OCI-LY7 (cell line): ENCODE measurements at regions not wholly inside any gene's neighbourhood (a gene's known extent, or its start where the extent isn't known, plus 50 kb on each side); places are given as distances from the start of the nearest gene placed in this dataset.

Experiments
- BruUV-seq: library from RNA; stranded (reverse); fragments of 400-500 nt; replicated peaks from 2 replicates; lab custom pipeline; 2021; lab: Mats Ljungman, UMichigan
- CTCF ChIA-PET: fragments of 300-600 bp; sonication (Branson Sonifier 250); formaldehyde crosslinking; loops from one replicate; lab custom pipeline; 2022; ENCODE audit warnings: antibody characterized with exemption; ENCODE audit not compliant: unreplicated experiment; lab: Charles Lee
- POLR2A ChIA-PET: fragments of 300-600 bp; sonication (Branson Sonifier 250); formaldehyde crosslinking; loops from one replicate; lab custom pipeline; 2022; ENCODE audit warnings: antibody characterized with exemption; lab: Charles Lee
- DNase-seq: peaks from one replicate; pipeline ENCODE4 v3.0.0-alpha.2; 2015; ENCODE audit warnings: low spot score
- H2AFZ ChIP-seq: fragments of 200-600 bp; sonication (generic), shearing (Covaris generic); 2 replicates; pipeline ENCODE4 v1.6.1; 2014; ENCODE audit warnings: mild to moderate bottlenecking, antibody characterized with exemption, low read length, moderate library complexity
- H3K27ac ChIP-seq: fragments of 200-600 bp; sonication (generic); 2 replicates; pipeline ENCODE4 v1.5.1; 2014; ENCODE audit warnings: mixed run types, low read depth, mild to moderate bottlenecking, moderate library complexity, low read length, inconsistent platforms; ENCODE audit not compliant: poor library complexity, severe bottlenecking
- H3K36me3 ChIP-seq: fragments of 200-600 bp; sonication (generic); 2 replicates; pipeline ENCODE4 v1.6.1; 2014; ENCODE audit warnings: mild to moderate bottlenecking, antibody characterized with exemption, low read length, moderate library complexity, mixed read lengths; ENCODE audit not compliant: insufficient read depth
- H3K4me1 ChIP-seq: fragments of 200-600 bp; sonication (generic); 2 replicates; pipeline ENCODE4 v1.5.1; 2014; ENCODE audit warnings: mild to moderate bottlenecking, low read length; ENCODE audit not compliant: insufficient read depth, poor library complexity, severe bottlenecking
- H3K4me2 ChIP-seq: fragments of 200-600 bp; sonication (generic); 2 replicates; pipeline ENCODE4 v1.6.1; 2014; ENCODE audit warnings: mild to moderate bottlenecking, low read length
- H3K4me3 ChIP-seq: fragments of 200-600 bp; sonication (generic); 2 replicates; pipeline ENCODE4 v1.5.1; 2014; ENCODE audit warnings: mild to moderate bottlenecking, low read depth, low read length; ENCODE audit not compliant: poor library complexity, severe bottlenecking
- H3K79me2 ChIP-seq: fragments of 200-600 bp; sonication (generic); 2 replicates; pipeline ENCODE4 v1.6.1; 2016; ENCODE audit warnings: low read depth, mild to moderate bottlenecking, low read length, moderate library complexity, mixed read lengths; ENCODE audit not compliant: insufficient read depth
- H3K9me2 ChIP-seq: fragments of 200-600 bp; sonication (generic); 2 replicates; pipeline ENCODE4 v1.6.1; 2016; ENCODE audit warnings: mild to moderate bottlenecking, low read length, mixed read lengths; ENCODE audit not compliant: insufficient read depth
- H3K9me3 ChIP-seq: fragments of 200-600 bp; sonication (generic); 2 replicates; pipeline ENCODE4 v1.6.1; 2014; ENCODE audit warnings: mild to moderate bottlenecking, mixed run types, low read length, mixed read lengths
- H4K20me1 ChIP-seq: fragments of 200-600 bp; sonication (generic); 2 replicates; pipeline ENCODE4 v1.6.1; 2014; ENCODE audit warnings: mild to moderate bottlenecking, antibody characterized with exemption, low read length, moderate library complexity, mixed read lengths; ENCODE audit not compliant: insufficient read depth
- CTCF ChIP-seq: fragments of 200-600 bp; sonication (generic); conservative IDR thresholded peaks from 2 replicates; pipeline ENCODE4 v1.5.1; 2014; ENCODE audit warnings: mild to moderate bottlenecking, antibody characterized with exemption, low read length, moderate library complexity, mixed read lengths
- EZH2phosphoT487 ChIP-seq: fragments of 200-600 bp; sonication (generic); IDR thresholded peaks from 2 replicates; pipeline ENCODE4 v1.6.1; 2018; ENCODE audit warnings: low read depth, borderline replicate concordance, mild to moderate bottlenecking, mixed run types, antibody characterized with exemption, low read length, moderate library complexity, mixed read lengths
- intact Hi-C: fragments of 100-400 bp; cut with micrococcal nuclease; formaldehyde crosslinking; loops from one replicate; pipeline ENCODE4 v1.10.0; 2022; ENCODE audit not compliant: unreplicated experiment

DNA sequence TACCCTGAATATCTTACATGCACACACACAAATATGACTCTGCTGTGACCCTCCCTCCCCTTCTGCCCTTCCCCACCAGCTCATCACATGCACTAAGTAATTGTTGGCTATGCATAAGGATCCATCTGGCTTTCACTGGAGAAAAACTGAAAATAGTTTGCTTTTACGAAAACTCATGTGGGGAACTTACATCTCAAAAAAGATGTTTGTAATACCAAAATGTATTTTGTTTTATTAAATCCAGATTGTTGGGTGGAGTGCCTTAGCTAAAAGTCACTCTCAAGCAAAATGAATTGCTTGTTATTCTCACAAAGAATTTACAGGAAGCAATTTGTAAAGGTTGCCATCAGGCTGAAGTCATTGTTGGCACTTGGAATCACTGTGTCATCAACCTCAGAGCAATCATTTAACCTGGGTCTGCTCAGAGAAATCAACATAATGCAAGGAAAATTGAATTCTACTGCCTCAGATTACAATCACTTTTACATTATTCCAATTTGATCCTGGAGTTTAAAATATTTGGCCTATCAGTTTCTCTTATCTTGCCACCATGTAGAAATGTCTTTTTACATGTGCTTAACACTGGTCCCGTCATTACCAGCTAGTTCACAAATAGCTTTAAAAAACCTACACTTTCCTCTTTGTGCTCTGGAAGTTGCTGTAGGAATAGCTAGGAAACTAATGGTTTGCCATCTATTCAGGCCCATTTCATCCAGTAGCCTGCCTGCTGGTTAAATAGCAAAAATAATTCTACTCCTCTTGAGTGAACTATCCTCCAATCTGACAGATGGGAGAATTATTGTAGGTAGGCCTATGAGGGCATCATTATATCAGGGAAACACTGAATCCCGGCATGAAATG lies 90.3 kb upstream of the TMEM17 start:
- intact Hi-C loops: no loop called here
- Histone ChIP-seq H3K4me2 (no peak overlapping the region), H4K20me1 (no peaks in the 10 kb centered on the region), H3K36me3 (no peaks in the 10 kb centered on the region), H3K4me1 (peaks cover 11% of the 10 kb centered on the region), H3K4me3 (no peak overlapping the region), H3K79me2 (no peaks in the 10 kb centered on the region), H2AFZ (no peak overlapping the region), H3K9me2 (no peaks in the 10 kb centered on the region), H3K27ac (no peak overlapping the region), H3K9me3 (no peaks in the 10 kb centered on the region)
- CTCF ChIA-PET: no interaction called here
- no TSS peak for BruUV-seq
- no peak for TF ChIP-seq CTCF
- TF ChIP-seq EZH2phosphoT487: no peak
- POLR2A ChIA-PET: interaction anchor here (0.6 kb wide), 1 partner anchor 683 kb away, joined by 5 read pairs; no protein-coding TSS in a partner anchor
- no peak for DNase-seq

DNA sequence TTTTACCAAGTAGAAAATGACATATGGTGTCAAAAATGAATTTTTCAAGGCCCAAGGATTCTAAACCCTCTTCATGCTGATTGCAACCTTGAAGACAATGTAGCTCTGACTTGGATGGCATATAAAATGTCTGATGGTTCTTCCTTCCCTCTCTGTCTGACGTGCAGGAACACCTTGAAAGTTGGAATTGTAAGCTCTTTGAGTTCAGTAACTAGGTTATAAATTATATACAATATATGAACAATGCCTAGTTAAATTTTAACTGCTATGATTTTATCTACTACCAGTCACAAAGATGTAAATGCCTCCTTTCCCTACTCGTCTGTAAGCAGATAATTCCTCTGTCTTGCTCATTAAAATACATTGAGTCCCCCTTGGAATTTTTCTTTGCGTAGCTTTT lies 89.5 kb upstream of the TMEM17 start:
- no peak overlapping the region for H3K27ac ChIP-seq
- H3K36me3 ChIP-seq: no peaks in the 10 kb centered on the region
- TF ChIP-seq EZH2phosphoT487: no peak
- no peak for TF ChIP-seq CTCF
- CTCF ChIA-PET: no interaction called here
- H3K9me2 ChIP-seq: no peaks in the 10 kb centered on the region
- peaks cover 11% of the 10 kb centered on the region for H3K4me1 ChIP-seq
- H3K4me2 ChIP-seq: no peak overlapping the region
- H4K20me1 ChIP-seq: no peaks in the 10 kb centered on the region
- POLR2A ChIA-PET: interaction anchor here (0.6 kb wide), 3 partner anchors 66 to 683 kb away, joined by 3 to 5 read pairs (median 3); no protein-coding TSS in a partner anchor
- H2AFZ ChIP-seq: no peak overlapping the region
- H3K9me3 ChIP-seq: no peaks in the 10 kb centered on the region
- no peaks in the 10 kb centered on the region for H3K79me2 ChIP-seq
- DNase-seq: no peak
- intact Hi-C loops: no loop called here
- H3K4me3 ChIP-seq: no peak overlapping the region
- BruUV-seq: no TSS peak

DNA sequence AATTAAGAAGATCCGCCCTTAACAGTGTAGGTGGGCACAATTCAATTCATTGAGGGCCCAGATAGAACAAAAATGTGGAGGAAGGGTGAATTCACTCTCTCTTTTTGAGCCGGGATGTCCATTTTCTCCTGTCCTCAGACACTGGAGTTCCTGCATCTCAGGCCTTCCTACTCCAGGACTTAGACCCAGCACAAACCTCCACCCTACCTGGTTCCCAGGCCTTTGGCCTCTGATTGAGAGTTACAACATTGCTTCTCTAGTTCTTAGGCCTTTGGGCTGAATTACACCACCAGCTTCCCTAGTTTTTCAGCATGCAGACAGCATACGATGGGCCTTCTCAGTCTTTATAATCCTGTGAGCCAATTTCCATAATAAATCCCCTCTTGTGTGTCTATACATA lies 87.8 kb upstream of the TMEM17 start:
- DNase-seq: no peak
- H3K4me2 ChIP-seq: no peak overlapping the region
- no peaks in the 10 kb centered on the region for H3K79me2 ChIP-seq
- peaks cover 7% of the 10 kb centered on the region for H3K4me1 ChIP-seq
- TF ChIP-seq CTCF (no peak), EZH2phosphoT487 (no peak)
- no peaks in the 10 kb centered on the region for H4K20me1 ChIP-seq
- H2AFZ ChIP-seq: no peak overlapping the region
- no peak overlapping the region for H3K27ac ChIP-seq
- H3K9me3 ChIP-seq: no peaks in the 10 kb centered on the region
- BruUV-seq: no TSS peak
- H3K9me2 ChIP-seq: no peaks in the 10 kb centered on the region
- ChIA-PET CTCF (no interaction called here), POLR2A (no interaction called here)
- no peaks in the 10 kb centered on the region for H3K36me3 ChIP-seq
- H3K4me3 ChIP-seq: no peak overlapping the region
- intact Hi-C loops: no loop called here
